ENCODE measurements at regions not wholly inside any gene's neighbourhood (a gene's known extent, or its start where the extent isn't known, plus 50 kb on each side); places are given as distances from the start of the nearest gene placed in this dataset.
"Not testable (repeated sequence)": the region's sequence is repeated elsewhere in the genome, so short reads cannot be mapped to it uniquely, and the experiment has no call there.

DNA sequence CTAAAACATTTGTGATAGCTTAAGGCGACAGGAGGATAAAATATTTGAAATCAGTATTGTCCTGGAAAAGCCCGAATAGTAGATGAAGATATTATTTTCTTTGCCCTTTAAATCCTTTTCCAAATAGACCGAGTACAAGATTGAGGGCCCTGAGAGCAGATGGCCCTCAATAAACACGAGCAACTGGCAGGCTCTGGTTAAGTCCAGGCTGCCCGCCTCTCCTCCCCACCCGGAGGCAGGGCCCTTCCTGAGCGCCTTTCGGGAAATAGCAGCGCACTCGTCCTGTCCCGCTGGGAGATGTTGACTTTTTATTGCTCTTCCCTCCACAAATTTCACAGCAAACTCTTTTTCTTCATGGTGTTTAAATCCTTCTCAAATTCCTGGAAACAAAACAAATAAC lies 50.8 kb upstream of the MAX start:
- DNase-seq: no peak

DNA sequence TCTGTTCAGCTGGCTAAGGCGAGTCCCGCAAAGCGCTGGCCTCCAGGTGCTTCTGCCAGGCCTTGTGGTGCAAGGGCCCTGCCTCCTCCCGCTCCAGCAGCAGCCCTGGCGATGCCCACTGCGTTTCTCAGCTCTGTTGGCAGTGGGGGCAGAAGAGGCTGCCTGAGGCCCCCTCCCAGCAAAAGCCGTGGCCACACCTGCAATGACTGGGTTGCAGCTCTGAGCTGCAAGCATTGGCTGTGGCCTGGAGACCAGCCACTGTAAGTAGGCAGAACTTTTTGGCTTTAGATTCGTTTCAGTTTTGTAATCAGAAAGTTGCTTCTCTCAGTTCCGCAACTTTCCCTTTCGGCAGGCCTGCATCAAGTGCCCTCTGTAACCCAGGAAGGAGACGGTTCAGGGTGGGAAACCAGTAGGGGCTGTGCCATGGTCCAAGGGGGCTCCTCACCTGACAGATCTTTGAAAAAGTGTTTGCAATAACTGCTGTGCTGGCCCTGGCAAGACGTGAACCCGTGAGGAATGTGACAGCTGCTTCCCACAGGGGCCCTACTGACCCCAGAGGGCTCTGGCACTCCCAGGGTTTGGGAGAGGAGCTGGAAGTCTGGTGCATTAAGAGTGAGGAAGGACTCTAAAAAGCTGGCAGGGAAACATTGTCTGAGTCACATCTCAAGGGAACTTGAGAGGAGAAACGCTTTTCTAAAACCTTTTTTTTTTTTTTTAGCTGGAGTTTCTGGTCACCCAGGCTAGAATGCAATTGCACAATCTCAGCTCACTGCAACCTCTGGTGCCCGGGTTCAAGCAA lies 54.5 kb upstream of the MAX start:
- DNase-seq: no peak

DNA sequence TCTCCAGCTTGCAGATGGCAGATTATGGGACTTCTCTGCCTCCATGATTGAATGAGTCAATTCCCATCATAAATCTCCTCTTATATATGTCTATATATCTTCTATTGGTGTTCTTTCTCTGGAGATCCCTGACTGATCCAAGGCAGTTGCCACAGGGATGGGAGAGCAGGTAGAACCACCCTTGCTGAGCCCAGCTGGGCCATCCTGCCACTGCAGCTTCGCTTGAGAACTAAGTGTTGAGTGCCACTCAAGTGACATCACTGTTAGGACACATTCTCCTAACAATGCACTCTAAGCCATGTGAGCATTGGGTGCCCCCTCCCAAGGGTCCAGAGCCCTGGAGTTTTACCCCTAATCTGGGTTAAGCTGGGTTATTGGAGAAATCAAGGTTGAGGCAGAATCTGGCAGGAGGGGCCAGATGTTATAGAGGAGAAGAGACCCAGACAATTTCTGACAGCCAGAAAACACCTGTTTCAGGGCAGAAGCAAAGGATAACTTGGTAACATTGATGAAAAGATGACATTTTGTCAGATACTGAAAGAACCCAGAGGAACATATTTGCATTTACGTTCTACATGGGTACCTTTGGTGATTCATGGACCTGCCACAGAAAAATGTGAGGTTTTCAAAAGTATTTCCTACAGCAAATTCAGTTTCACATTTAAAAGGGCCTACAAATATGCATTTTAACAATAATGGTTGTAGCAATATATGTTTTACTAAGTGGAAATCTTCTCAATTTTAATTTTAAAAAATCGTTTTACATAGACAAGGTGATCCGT lies 57.2 kb upstream of the MAX start:
- DNase-seq: no peak

DNA sequence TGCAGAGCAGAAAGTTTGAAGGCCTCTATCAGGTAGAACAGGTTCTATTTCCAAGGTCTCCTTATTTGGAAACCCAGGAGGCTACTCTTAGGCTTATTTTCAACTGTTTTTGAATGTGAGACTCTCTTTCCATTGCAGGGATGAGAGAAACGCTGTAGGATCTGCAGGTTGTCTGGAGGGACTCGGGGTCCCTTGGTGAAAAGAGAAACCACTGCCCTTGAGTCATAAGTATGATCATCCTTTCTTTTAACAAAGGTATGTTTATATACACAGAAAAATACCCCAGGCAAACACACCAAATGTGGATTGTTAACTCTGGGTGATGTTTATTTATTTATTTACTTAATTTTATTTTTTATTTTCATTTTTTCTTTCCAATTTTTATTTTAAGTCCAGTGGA lies 57.8 kb upstream of the MAX start:
- no peak for DNase-seq

DNA sequence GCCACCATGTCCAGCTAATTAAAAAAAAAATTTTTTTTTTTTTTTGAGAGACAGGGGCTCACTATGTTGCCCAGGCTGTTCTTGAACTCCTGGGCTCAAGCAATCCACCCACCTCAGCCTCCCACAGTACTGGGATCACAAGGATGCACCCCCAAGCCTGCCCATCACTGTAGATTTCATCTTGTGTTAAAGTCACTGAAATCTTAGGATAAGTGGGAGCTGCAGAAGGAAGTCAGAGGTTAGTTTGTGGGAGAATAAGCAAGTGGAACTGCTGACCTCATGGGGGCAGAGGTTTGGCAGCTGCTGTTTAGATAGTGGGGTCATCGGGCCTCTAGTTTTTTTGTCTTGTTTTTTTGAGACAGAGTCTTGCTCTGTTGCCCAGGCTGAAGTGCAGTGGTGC lies 59.7 kb upstream of the MAX start:
- DNase-seq: no peak

DNA sequence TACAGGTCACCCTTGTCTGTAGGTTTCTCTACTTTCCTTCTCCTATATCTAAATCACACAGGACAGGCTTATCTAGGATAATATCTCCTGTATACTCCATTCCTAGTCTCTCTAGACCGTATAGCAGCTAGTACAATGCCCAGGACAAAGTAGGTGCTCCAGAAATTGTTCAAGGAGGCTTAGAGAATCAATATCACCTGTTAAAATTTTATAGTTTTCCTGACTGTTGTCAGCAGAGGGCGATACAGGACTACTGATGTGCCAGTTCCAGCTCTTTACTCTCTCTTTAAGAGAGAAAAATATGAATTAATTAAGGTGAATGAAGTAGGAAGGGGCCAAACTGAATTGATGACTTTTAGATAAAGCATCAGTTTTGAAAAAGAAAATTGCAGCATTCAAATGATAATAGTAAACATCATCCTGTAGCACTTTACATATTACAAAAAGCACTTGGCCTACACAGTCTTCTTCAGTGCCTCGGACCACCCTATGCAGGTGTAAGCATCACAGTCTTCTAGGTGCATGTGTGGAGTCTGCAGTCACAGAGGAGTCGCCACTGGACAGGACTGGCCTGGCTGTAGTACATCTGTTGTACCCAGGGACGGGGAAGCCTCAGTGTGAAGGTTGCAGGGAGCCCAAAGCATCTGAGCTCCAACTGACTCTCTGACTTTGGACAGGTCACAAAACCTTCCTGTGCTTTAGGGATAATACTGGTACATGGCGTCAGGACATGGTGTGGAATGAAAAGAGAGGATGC lies 61.9 kb upstream of the MAX start:
- DNase-seq: peak; percentile 69

DNA sequence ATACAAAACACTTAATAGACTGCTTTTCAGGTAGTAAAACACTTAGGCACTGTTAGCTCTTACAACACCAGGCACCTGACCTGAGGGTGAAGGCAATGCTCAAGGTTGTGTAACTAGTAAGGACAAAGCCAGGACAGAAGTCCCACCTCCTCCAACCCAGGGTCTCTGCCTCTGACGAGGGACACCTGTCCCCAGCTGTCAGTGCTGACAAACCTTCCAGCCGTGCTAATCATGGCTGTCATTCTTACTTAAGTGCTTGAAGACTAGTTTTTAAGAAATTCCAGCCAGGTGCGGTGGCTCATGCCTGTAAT lies 62.5 kb upstream of the MAX start:
- no peak for DNase-seq

DNA sequence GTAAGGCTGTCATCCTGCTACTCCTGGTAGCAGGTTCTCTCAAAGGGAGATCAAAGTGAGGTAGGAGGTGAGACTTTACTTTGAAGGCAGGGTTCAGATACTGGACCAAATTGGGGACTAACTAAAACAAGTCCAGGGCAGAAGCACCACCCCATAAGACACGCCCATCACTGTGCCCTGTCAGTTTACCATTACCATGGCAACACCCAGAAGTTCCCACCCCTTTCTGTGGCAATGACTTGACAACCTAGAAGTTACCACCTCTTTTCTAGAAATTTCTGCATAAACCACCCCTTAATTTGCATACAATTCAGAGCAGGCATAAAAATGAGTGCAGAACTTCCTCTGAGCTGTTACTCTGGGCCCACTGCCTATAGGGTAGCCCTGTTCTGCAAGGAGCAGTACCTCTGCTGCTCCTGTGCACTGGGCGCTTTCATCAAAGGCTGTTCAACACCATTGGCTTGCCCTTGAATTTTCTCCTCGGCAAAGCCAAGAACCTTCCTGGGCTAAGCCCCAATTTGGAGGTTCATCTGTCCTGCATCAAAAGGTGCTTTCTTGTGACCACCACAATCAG lies 64.8 kb upstream of the MAX start:
- DNase-seq: no peak

DNA sequence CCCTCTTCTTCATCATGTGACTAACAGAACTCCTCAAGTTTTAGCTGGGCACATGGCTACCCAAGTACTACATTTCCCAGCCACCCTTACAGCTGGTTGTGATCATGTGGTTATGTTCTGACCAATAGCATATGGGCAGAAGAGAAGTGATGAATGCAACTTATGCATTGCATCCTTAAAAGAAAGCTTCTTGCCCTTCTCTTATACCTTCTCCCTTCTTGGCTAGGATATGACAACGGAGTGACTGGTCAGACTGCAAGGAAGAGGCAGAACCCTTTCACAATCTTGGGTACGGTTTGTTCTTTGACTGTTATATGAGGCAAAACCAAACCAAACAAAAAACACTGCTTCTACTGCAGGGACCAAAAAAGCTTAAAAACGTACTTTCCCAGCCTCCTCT lies 66.5 kb upstream of the MAX start:
- DNase-seq: no peak

DNA sequence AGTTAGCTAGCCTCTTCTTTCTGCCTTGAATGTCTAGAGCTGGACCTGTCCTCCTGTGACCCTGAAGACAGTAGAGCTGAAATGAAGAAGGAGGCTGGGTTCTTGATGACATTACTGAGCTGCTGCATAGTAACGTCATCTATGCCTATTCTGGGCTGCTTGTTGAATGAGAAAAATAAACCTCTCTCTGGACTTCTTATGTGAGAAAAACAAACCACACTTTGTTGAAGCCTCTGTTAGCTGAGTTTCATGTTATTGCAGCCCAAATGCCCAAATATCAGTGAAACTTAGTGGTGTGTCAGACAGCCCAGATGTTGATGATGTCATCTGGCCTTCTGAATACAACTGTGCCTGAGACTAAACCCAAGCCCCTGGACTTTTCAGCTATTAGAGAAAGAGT lies 67.0 kb upstream of the MAX start:
- no peak for DNase-seq

DNA sequence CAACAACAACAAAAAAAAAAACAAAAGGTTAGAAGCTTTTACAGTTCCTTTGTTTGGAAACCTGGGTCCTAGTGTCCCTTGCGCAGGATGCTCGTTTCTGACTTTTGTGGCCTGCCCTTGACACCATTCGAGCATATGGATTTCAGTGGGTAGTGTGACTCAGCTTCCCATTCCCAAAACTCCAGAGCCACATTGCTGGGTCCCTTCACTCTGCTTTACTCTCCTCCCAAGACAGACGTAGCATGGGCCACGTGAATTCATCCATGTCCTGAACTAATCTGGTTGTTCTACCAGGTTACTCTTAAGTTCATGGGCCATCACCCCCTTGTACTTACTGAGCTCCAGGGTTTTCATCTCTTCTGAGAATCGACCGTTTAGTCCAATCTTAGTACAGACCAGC lies 68.0 kb upstream of the MAX start:
- no peak for DNase-seq

DNA sequence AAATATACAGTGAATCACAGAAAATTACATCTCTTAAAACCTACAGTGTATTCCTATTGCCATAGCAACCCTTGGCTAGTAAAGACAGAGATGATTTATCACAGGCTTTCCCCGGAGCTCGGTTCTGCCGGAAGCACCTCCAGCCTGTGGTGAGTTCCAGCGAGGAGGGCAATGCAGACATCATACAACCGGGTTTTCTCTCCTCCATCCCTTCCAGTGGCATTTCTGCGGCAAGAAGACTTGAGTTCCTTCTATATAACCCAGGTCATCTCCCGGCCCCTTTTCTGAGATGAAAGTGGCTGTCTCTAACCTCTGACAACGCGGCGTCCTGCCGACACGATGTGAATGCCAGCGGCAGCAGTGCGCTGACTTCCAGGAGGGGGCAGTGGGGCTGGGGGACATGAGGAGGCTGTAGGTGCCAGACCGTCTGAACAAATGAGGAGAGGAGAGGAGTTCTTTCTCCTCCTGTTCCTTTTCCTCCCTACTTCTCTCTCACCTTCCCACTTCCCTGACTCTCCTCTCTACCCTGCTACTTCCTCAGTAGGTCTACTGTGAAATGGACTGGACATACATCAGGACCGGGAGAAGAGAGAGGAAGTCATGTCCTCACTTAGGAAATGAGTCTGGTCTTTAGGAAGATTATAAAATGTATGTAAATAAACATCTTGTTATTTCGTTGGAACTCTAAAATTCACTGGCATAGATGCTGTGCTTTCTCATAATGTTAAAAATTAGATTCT lies 68.6 kb upstream of the MAX start:
- no peak for DNase-seq

DNA sequence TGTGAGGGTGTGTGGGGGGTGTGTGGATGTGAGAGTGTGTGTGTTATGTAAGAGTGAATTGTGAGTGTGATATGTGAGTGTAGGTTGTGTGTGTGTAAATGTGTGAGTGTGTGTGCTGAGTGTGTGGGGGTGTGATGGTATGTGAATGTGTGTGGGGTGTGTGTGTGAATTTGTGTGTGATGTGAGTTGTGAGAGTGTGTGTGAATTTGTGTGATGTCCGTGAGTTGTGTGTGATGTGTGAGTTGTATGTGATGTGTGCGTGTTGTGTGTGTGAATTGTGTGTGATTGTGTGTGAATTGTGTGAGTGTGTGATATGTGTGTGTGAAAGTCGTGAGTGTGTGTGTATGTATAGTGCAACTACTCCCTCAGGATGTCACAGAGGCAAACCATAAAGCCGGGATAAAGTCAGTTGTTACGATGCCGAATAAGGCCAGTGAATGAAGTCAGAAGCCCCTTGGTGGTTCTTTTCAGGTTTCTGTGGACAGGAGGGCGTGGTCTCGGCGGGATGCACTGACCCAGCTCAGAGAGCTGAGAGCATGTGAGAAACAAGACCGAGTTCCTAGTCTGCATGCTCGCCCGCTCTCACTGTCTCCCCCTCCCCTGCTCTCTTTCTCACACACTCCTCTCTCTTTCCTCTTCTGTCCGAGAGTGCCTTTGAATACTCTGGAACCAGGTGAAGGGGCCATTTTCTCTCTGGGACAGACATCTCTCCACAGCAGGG lies 71.8 kb upstream of the MAX start:
- DNase-seq: no peak

DNA sequence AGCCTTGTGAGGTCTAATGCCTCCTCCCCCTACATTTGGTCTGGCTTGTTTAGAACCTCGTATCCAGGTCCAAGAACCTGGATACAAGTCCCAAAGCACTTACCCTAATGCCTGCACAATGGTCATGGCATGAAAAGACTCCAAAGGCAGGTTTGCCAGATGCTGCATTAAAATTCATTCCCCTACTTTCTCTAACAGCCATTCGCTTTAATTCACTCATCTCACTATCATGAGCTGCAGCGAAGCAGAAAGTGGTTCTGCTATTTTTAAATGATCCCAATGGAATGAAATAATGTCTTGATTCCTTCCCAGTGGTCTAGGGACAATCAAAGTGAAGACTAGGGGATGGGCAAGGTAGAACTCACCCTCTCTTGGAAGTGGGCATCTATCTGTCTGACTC lies 72.5 kb upstream of the MAX start:
- no peak for DNase-seq

DNA sequence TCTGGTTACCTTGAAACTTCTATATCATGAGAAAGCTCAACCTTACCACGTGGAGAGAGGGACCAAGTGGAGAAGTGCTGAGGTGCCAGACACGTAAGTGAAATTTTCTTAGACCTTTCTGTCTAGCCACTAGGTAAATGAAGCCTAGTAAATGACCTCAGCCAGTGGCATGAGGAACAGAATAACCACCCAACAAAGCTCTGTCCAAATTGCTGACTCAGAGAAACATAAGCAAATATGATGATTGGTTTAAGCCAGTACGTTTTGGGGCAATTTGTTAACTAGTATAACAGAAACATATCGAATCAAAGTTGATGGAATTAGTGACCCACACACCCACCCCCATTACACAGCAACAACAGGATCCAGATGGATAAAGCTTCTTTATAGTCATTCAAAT lies 75.2 kb upstream of the MAX start:
- DNase-seq: no peak

DNA sequence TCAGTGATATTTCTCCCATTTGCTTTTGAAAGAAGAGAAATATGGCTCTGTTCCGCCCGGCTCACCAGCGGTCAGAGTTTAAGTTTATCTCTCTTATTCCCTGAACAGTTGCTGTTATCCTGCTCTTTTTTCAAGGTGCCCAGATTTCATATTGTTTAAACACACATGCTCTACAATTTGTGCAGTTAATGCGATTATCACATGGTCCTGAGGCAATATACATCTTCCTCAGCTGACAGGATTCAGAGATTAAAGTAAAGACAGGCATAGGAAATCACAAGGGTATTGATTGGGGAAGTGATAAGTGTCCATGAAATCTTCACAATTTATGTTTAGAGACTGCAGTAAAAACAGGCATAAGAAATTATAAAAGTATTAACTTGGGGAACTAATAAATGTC lies 76.9 kb upstream of the MAX start:
- not testable (repeated sequence) for DNase-seq

DNA sequence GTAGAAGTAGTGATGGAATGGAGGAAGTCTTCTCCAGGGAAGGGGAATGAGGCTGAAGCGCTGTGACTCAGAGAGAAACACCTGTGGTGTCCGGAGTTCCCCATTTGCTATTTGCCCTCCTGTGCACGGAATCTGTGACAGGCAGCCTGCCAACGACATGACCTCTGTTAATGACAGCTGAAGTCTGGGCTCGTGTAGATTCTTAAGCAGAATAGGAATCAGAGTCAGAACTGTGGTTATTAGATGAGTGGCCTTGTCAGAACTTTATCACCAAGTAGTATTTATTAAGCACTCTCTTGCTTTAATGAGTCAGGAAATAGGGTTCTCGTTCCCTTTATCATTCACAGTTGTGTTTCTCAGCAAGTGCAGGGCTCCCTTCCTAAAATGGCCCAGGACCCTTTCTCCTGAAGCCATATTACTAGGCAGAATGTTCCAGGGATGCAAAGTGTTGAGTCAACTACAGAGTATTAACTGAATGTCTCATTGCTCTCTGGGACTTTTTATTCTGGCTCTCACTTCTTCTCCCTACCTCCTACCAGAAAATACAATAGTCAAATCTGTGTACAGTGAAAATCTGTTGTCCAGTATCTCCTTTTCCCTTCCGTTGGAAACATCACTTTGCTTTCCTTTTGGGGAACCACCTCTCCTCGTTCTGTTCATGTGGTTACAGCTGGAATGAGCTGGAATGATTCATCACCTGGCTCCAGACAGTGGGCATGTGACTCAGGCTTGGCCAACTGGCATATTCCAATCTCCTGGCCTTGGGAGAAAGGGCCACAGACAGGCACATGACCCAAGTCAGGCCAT lies 77.8 kb upstream of the MAX start:
- no peak for DNase-seq

DNA sequence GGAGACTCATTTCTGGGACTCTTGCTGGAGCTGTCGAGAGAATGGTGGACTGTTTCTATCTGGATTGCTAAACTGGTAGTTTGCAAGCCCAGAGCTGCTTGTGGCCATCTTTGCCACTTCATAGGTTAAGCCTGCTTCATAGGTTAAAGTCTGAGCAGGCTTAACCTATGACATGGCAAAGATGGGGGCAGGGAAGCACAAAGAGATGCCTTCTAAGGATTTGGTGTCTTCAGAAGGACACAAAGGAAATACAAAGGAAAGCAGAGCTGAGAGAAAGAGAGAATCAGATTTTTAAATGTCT lies 78.4 kb upstream of the MAX start:
- DNase-seq: no peak

DNA sequence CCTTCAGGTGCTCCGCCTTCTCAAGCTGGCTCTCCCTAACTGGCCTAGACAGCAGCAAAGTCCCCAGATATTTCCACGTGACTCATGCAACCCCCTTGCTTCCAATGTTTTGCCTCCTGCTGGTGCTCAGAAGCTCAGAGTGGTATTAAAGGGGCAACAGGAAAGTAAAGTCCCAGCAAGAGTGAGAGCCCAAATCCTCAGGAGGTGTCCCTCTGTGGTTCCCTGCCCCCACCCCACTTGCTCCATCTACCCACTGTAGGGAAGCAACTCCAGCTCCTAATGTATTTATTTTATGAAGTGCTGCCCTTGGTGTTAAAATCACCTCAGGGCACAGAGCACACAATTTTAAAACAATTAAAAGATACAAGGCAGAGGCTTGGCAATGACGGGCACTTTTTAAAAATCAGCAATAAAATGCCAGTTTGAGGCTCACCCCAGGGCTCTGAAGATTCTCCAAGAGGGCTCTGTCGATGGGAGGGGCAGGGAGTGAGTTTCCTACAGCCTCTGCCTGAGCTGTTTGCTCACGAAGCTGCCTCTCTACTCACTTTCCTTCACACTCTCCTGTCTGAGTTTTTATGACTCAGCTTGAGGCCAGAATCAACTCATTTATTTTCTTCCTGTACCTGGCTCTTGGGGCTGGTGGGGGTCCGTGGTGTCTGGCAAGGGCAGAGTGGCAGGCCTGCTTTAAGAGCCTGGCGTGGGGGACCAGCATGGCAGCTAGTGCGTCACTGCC lies 81.9 kb upstream of the MAX start:
- no peak for DNase-seq

DNA sequence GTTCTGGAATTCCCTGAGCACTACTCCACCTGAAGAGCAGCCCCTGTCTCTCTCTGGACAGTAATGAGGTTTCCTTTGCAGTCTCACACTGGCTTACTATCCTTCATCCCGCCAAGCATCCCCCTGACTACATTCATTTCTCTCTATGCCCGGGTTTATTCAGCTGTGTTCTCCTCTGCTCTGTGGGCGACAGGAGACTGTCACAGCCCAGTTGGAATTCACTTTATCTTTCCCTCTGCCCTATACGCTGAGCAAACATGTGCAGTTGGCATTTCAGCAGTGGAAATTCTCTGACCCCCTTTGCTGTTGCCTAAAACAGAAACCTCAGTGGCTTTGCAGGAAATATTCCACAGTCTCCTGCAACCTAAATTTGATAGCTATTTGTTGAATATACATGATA lies 83.5 kb upstream of the MAX start:
- DNase-seq: no peak

DNA sequence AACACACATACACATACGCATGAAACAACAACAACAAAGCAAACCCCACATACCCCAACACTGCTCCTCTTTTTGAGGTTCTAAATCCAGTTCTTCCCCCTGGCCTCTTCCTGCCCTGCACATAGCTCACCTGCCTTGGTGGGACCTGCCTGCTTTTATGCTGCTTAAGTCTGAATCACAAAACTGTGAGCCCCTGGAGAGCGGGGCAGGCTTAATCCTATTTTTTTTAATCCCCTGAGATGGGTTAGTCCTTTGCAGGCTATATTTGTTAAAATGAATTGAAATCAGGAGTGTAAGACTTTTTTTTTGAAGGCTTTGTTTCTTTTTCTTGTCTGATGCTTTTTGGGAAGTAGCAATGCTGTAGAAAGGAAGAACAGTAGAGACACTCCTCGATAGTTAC lies 84.6 kb upstream of the MAX start:
- DNase-seq: no peak

Data from NCI-H1092 treated with DMSO at 0.1 percent for 48 hours (cell line).